KMS-11 (cell line): ENCODE measurements at regions not wholly inside any gene's neighbourhood (a gene's known extent, or its start where the extent isn't known, plus 50 kb on each side); places are given as distances from the start of the nearest gene placed in this dataset.
"Not testable (repeated sequence)": the region's sequence is repeated elsewhere in the genome, so short reads cannot be mapped to it uniquely, and the experiment has no call there.

Experiments
- H2AFZ ChIP-seq: fragments of 200-600 bp; sonication (generic); 2 replicates; pipeline ENCODE4 v1.6.1; 2016; ENCODE audit warnings: antibody characterized with exemption, mixed run types, low read depth
- H3K27ac ChIP-seq: fragments of 200-600 bp; sonication (generic); 2 replicates; pipeline ENCODE4 v1.6.1; 2016; ENCODE audit warnings: mild to moderate bottlenecking, mixed run types
- H3K27me3 ChIP-seq: fragments of 200-600 bp; sonication (generic); 2 replicates; pipeline ENCODE4 v1.6.1; 2017; ENCODE audit warnings: mild to moderate bottlenecking, low read depth, mixed run types, moderate library complexity; ENCODE audit not compliant: insufficient read depth
- H3K36me3 ChIP-seq: fragments of 200-600 bp; sonication (generic); 2 replicates; pipeline ENCODE4 v1.6.1; 2017; ENCODE audit warnings: mild to moderate bottlenecking, mixed run types; ENCODE audit not compliant: insufficient read depth
- H3K4me1 ChIP-seq: fragments of 200-600 bp; sonication (generic); 2 replicates; pipeline ENCODE4 v1.6.1; 2016; ENCODE audit warnings: mild to moderate bottlenecking, low read depth, mixed run types; ENCODE audit not compliant: poor library complexity, severe bottlenecking
- H3K4me2 ChIP-seq: fragments of 200-600 bp; sonication (generic); 2 replicates; pipeline ENCODE4 v1.7.0; 2016; ENCODE audit warnings: mild to moderate bottlenecking, mixed run types
- H3K4me3 ChIP-seq: fragments of 200-600 bp; sonication (generic); IDR thresholded peaks from 2 replicates; pipeline ENCODE4 v1.6.1; 2017; ENCODE audit warnings: low read depth, low read length, mixed read lengths; ENCODE audit not compliant: insufficient read depth
- H3K79me2 ChIP-seq: fragments of 200-600 bp; sonication (generic); 2 replicates; pipeline ENCODE4 v1.6.1; 2016; ENCODE audit warnings: low read depth, mixed run types; ENCODE audit not compliant: insufficient read depth
- H3K9ac ChIP-seq: fragments of 200-600 bp; sonication (generic); 2 replicates; pipeline ENCODE4 v1.6.1; 2016; ENCODE audit warnings: mild to moderate bottlenecking, mixed run types
- H4K20me1 ChIP-seq: fragments of 200-600 bp; sonication (generic); 2 replicates; pipeline ENCODE4 v1.6.1; 2016; ENCODE audit warnings: mild to moderate bottlenecking, mixed run types; ENCODE audit not compliant: insufficient read depth
- TF ChIP-seq, protein P1 (sequence below): fragments of 200-600 bp; sonication (generic); conservative IDR thresholded peaks from 2 replicates; pipeline ENCODE4 v1.6.1; 2017; ENCODE audit warnings: low read depth, mild to moderate bottlenecking, antibody characterized with exemption, low read length, moderate library complexity, mixed read lengths

DNA sequence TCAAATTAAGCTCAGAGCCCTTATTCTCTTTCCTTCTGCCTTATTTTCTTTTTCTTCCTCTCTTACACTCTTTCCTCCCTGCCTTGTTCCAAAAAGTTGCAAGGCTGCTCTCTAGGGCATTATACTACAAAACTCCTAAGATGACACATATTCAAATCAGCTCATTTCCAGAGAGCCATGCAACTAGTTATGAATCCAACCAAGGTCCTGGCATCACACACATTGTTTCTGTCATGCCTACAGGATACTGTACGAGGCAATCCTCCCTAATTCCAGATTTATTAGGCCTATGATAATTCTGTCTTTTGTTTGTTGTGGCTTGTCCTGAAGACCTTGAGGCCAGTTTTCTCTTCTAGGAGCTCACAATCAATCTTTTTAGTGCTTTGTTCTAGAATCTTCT is 87.0 kb upstream of the TBCA start:
- no peaks in the 10 kb centered on the region for H3K36me3 ChIP-seq
- H3K27ac ChIP-seq, result no peak overlapping the region
- H3K4me2 ChIP-seq, result no peak overlapping the region
- no peak overlapping the region for H2AFZ ChIP-seq
- no peaks in the 10 kb centered on the region for H3K4me1 ChIP-seq
- TF ChIP-seq, protein P1, sequence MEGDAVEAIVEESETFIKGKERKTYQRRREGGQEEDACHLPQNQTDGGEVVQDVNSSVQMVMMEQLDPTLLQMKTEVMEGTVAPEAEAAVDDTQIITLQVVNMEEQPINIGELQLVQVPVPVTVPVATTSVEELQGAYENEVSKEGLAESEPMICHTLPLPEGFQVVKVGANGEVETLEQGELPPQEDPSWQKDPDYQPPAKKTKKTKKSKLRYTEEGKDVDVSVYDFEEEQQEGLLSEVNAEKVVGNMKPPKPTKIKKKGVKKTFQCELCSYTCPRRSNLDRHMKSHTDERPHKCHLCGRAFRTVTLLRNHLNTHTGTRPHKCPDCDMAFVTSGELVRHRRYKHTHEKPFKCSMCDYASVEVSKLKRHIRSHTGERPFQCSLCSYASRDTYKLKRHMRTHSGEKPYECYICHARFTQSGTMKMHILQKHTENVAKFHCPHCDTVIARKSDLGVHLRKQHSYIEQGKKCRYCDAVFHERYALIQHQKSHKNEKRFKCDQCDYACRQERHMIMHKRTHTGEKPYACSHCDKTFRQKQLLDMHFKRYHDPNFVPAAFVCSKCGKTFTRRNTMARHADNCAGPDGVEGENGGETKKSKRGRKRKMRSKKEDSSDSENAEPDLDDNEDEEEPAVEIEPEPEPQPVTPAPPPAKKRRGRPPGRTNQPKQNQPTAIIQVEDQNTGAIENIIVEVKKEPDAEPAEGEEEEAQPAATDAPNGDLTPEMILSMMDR, result no peak
- H4K20me1 ChIP-seq, result no peaks in the 10 kb centered on the region
- no peaks in the 10 kb centered on the region for H3K79me2 ChIP-seq
- H3K27me3 ChIP-seq, result no peaks in the 10 kb centered on the region
- H3K9ac ChIP-seq, result no peak overlapping the region
- no peak overlapping the region for H3K4me3 ChIP-seq

DNA sequence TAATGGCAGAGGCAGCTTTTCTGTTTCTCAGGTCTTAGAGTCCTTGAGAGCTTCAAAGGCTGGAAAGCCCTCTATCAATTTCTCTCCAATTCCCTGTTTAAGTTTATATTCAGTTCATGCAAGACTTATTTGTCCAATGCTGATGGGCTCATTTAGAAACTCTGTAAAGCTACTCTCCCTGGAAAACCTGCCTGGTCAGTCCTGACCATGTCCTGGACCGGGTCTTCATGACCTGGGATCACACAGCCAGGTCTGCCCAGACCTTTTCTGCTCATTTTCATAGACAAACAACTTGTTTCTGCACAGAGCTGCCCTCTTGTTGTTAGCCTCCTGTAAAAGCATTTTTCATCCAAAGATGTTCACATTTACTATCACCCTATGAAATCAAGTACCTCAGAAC is 85.4 kb upstream of the TBCA start:
- no peaks in the 10 kb centered on the region for H3K27me3 ChIP-seq
- no peaks in the 10 kb centered on the region for H3K4me1 ChIP-seq
- H3K36me3 ChIP-seq, result no peaks in the 10 kb centered on the region
- H2AFZ ChIP-seq, result no peak overlapping the region
- TF ChIP-seq, protein P1, result no peak
- H3K27ac ChIP-seq, result no peak overlapping the region
- H3K9ac ChIP-seq, result no peak overlapping the region
- no peak overlapping the region for H3K4me2 ChIP-seq
- H3K79me2 ChIP-seq, result no peaks in the 10 kb centered on the region
- no peak overlapping the region for H3K4me3 ChIP-seq
- H4K20me1 ChIP-seq, result no peaks in the 10 kb centered on the region

DNA sequence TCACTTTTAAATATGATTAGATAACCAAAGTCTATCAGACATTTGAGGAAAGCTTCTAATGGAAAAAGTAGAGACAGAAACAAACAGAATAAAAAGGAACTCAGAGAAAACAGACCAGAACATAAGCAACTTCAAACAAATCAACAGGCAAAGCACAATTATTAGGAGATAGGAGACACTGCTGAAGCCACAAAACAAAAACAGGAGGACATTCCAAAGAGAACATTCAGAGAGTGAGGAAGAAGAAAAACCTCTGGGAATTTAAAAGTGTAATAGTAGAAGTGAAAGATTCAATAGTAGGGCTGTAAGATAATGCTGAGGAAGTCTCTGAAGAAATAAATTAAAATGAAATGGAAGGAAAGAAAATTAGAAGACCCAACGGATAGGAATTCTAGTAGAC is 83.2 kb upstream of the TBCA start:
- Histone ChIP-seq H4K20me1 (no peaks in the 10 kb centered on the region), H3K4me2 (no peak overlapping the region), H2AFZ (no peak overlapping the region), H3K27ac (no peak overlapping the region), H3K27me3 (no peaks in the 10 kb centered on the region), H3K4me1 (no peaks in the 10 kb centered on the region), H3K79me2 (no peaks in the 10 kb centered on the region), H3K36me3 (no peaks in the 10 kb centered on the region), H3K9ac (no peak overlapping the region), H3K4me3 (no peak overlapping the region)
- TF ChIP-seq, protein P1, result no peak

DNA sequence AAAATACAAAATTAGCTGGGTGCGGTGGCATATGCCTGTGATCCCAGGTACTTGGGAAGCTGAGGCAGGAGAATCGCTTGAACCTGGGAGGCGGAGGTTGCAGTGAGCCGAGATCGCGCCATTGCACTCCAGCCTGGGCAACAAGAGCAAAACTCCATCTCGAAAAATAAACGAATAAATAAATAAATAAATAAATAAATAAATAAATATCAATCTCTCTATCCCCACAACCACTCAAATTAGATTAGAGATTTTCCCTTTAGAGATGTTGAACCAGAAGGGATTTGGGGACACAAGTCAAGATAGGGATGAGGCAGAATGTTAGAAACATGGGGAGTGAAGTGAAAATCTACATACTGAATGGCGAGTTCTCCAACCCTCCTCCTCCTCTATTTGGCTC is 82.5 kb upstream of the TBCA start:
- H3K36me3 ChIP-seq, H3K9ac ChIP-seq, H3K27ac ChIP-seq, H3K4me1 ChIP-seq, H2AFZ ChIP-seq, H3K4me3 ChIP-seq, H3K4me2 ChIP-seq, H3K79me2 ChIP-seq, H4K20me1 ChIP-seq, H3K27me3 ChIP-seq: not testable (repeated sequence)

DNA sequence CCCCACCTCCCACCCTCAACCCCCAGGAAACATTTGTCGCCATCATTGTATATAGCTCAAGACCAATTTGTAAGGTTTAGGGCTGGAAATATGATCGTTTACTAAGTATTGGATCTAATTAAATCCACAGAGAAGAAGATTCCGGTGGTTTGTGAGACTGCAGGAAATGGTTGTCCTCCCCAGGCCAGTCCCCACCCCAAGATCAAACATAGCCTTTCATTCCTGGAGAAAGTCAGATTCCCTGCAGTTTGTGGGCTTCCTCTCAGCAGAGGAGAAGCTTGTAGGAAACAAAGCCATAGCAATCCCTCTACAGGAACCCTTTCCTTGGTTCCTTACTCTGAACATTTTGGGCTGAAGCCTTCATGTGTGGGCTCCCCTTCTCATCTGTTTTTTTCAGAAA is 79.2 kb upstream of the TBCA start:
- Histone ChIP-seq H2AFZ (no peak overlapping the region), H3K27me3 (no peaks in the 10 kb centered on the region), H3K27ac (no peak overlapping the region), H3K36me3 (no peaks in the 10 kb centered on the region), H3K9ac (no peak overlapping the region), H3K79me2 (no peaks in the 10 kb centered on the region), H4K20me1 (no peaks in the 10 kb centered on the region), H3K4me3 (no peak overlapping the region), H3K4me2 (no peak overlapping the region), H3K4me1 (no peaks in the 10 kb centered on the region)
- TF ChIP-seq, protein P1, result no peak
